ENCODE measurements at regions not wholly inside any gene's neighbourhood (a gene's known extent, or its start where the extent isn't known, plus 50 kb on each side); places are given as distances from the start of the nearest gene placed in this dataset.
"Not testable (repeated sequence)": the region's sequence is repeated elsewhere in the genome, so short reads cannot be mapped to it uniquely, and the experiment has no call there.

DNA sequence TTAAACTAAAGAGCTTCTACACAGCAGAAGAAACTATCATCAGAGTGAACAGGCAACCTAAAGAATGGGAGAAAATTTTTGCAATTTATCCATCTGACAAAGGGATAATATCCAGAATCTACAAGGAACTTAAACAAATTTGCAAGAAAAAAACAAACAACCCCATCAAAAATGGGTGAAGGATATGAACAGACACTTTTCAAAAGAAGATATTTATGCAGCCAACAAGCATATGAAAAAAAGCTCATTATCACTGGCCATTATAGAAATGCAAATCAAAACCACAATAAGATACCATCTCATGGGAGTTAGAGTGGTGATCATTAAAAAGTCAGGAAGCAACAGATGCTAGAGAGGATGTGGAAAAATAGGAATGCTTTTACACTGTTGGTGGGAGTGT lies 82.5 kb upstream of the GRIN3A start:
- ATAC-seq (ENCODE audit: low read depth); H3K9me3 Mint-ChIP-seq (ENCODE audit: insufficient read depth); intact Hi-C loops (cut with micrococcal nuclease); H3K4me2 ChIP-seq (replicated peaks; ENCODE audit: low read depth, low read length, poor library complexity, severe bottlenecking); H2AFZ ChIP-seq (ENCODE audit: insufficient read depth, low read depth, low read length, poor library complexity, severe bottlenecking); H3K4me3 ChIP-seq (ENCODE audit: control extremely low read depth in 1 of 5, extremely low read depth in 1 of 5, insufficient read depth in 1 of 5, low read depth in 2 of 5, low read length in 4 of 5); H3K27ac Mint-ChIP-seq; H3K9me3 ChIP-seq (ENCODE audit: control extremely low read depth in 1 of 3, control insufficient read depth in 2 of 3, insufficient read depth in 1 of 3, low read length in 2 of 3); CTCF ChIA-PET; H3K36me3 ChIP-seq (replicated peaks in 1 of 2; ENCODE audit: control extremely low read depth in 1 of 2, control insufficient read depth in 1 of 2, extremely low read depth in 1 of 2, insufficient read depth in 2 of 2, low read length in 1 of 2); H3K27me3 Mint-ChIP-seq; H4K20me1 ChIP-seq (ENCODE audit: control insufficient read depth, insufficient read depth, low read length, poor library complexity, severe bottlenecking); H3K79me2 ChIP-seq (ENCODE audit: control insufficient read depth, insufficient read depth, low read length); H3K9ac ChIP-seq (ENCODE audit: low read length); DNase-seq; POLR2A ChIA-PET; H3K27ac ChIP-seq (ENCODE audit: low read length in 2 of 2); H3K4me1 ChIP-seq (ENCODE audit: control insufficient read depth in 2 of 2, insufficient read depth in 2 of 2, low read length in 2 of 2); H3K4me3 Mint-ChIP-seq; H3K27me3 ChIP-seq (replicated peaks in 1 of 4; ENCODE audit: control extremely low read depth in 1 of 4, control insufficient read depth in 3 of 4, insufficient read depth in 4 of 4, low read length in 3 of 4); H3K4me1 Mint-ChIP-seq: not testable (repeated sequence)

GRCh38 chr9:101814064-101814463 lies 75.6 kb upstream of the GRIN3A start:
- DNase-seq = no peak
- no peak for TF ChIP-seq CTCF (IDR thresholded peaks at IDR 0.05)
- no peak for TF ChIP-seq EZH2 (IDR thresholded peaks at IDR 0.05; ENCODE audit: borderline replicate concordance, insufficient read depth, low read depth, low read length, poor library complexity, severe bottlenecking)
- no peak overlapping the region for H2AFZ ChIP-seq (ENCODE audit: insufficient read depth, low read depth, low read length, poor library complexity, severe bottlenecking)
- H3K4me1 ChIP-seq (ENCODE audit: control insufficient read depth in 2 of 2, insufficient read depth in 2 of 2, low read length in 2 of 2) = no peaks in the 10 kb centered on the region
- H3K9me3 Mint-ChIP-seq (ENCODE audit: insufficient read depth) = no peaks in the 10 kb centered on the region
- H3K4me2 ChIP-seq (replicated peaks; ENCODE audit: low read depth, low read length, poor library complexity, severe bottlenecking) = no peak overlapping the region
- intact Hi-C loops (cut with micrococcal nuclease) = no loop called here
- H3K9ac ChIP-seq (ENCODE audit: low read length) = no peak overlapping the region
- peaks cover 0 to 9% (median 0%) of the 10 kb centered on the region in 3 donors for H3K9me3 ChIP-seq (ENCODE audit: control extremely low read depth in 1 of 3, control insufficient read depth in 2 of 3, insufficient read depth in 1 of 3, low read length in 2 of 3)
- H3K4me3 Mint-ChIP-seq = no peak overlapping the region
- H3K27me3 Mint-ChIP-seq = no peaks in the 10 kb centered on the region
- WGBS (ENCODE audit: insufficient coverage) = no CpG with 5 or more reads among the region's 1 CpG
- ATAC-seq (ENCODE audit: low read depth) = no peak
- CTCF ChIA-PET = no interaction called here
- no peak overlapping the region for H3K4me3 ChIP-seq (ENCODE audit: control extremely low read depth in 1 of 5, extremely low read depth in 1 of 5, insufficient read depth in 1 of 5, low read depth in 2 of 5, low read length in 4 of 5)
- no peaks in the 10 kb centered on the region for H3K4me1 Mint-ChIP-seq
- H4K20me1 ChIP-seq (ENCODE audit: control insufficient read depth, insufficient read depth, low read length, poor library complexity, severe bottlenecking) = no peaks in the 10 kb centered on the region
- no peaks in the 10 kb centered on the region for H3K27me3 ChIP-seq (replicated peaks in 1 of 4; ENCODE audit: control extremely low read depth in 1 of 4, control insufficient read depth in 3 of 4, insufficient read depth in 4 of 4, low read length in 3 of 4)
- H3K36me3 ChIP-seq (replicated peaks in 1 of 2; ENCODE audit: control extremely low read depth in 1 of 2, control insufficient read depth in 1 of 2, extremely low read depth in 1 of 2, insufficient read depth in 2 of 2, low read length in 1 of 2) = no peaks in the 10 kb centered on the region
- H3K27ac Mint-ChIP-seq = no peak overlapping the region
- no peak overlapping the region for H3K27ac ChIP-seq (ENCODE audit: low read length in 2 of 2)
- no peaks in the 10 kb centered on the region for H3K79me2 ChIP-seq (ENCODE audit: control insufficient read depth, insufficient read depth, low read length)
- POLR2A ChIA-PET = no interaction called here

DNA sequence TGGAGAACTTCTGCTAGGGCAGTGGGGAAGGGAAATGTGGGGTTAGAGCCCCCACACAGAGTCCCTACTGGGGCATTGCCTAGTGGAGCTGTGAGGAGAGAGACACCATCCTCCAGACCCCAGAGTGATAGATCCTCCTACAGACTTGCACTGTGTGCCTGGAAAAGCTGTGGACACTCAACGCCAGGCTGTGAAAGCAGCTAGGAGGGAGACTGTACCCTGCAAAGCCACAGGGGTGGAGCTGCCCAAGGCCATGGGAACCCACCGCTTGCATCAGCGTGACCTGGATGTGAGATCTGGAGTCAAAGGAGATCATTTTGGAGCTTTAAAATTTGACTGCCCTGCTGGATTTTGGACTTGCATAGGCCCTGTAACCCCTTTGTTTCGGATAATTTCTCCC lies 69.4 kb upstream of the GRIN3A start:
- H3K27ac ChIP-seq (ENCODE audit: low read length in 2 of 2); H4K20me1 ChIP-seq (ENCODE audit: control insufficient read depth, insufficient read depth, low read length, poor library complexity, severe bottlenecking); H3K4me2 ChIP-seq (replicated peaks; ENCODE audit: low read depth, low read length, poor library complexity, severe bottlenecking); H3K79me2 ChIP-seq (ENCODE audit: control insufficient read depth, insufficient read depth, low read length); H3K4me3 ChIP-seq (ENCODE audit: control extremely low read depth in 1 of 5, extremely low read depth in 1 of 5, insufficient read depth in 1 of 5, low read depth in 2 of 5, low read length in 4 of 5); H3K36me3 ChIP-seq (replicated peaks in 1 of 2; ENCODE audit: control extremely low read depth in 1 of 2, control insufficient read depth in 1 of 2, extremely low read depth in 1 of 2, insufficient read depth in 2 of 2, low read length in 1 of 2); H3K9me3 ChIP-seq (ENCODE audit: control extremely low read depth in 1 of 3, control insufficient read depth in 2 of 3, insufficient read depth in 1 of 3, low read length in 2 of 3); CTCF ChIA-PET; DNase-seq; POLR2A ChIA-PET; intact Hi-C loops (cut with micrococcal nuclease); H3K27ac Mint-ChIP-seq; ATAC-seq (ENCODE audit: low read depth); H3K9me3 Mint-ChIP-seq (ENCODE audit: insufficient read depth); H2AFZ ChIP-seq (ENCODE audit: insufficient read depth, low read depth, low read length, poor library complexity, severe bottlenecking); H3K27me3 ChIP-seq (replicated peaks in 1 of 4; ENCODE audit: control extremely low read depth in 1 of 4, control insufficient read depth in 3 of 4, insufficient read depth in 4 of 4, low read length in 3 of 4); H3K4me1 Mint-ChIP-seq; H3K4me1 ChIP-seq (ENCODE audit: control insufficient read depth in 2 of 2, insufficient read depth in 2 of 2, low read length in 2 of 2); H3K9ac ChIP-seq (ENCODE audit: low read length); H3K27me3 Mint-ChIP-seq; H3K4me3 Mint-ChIP-seq: not testable (repeated sequence)
- WGBS (ENCODE audit: insufficient coverage) = 91% methylated on average over 3 of the region's 4 CpGs

All from B cell (primary cell).